Activated T-helper 2 cell treated with anti-CD3 and anti-CD28 coated beads, Interferon-gamma antibody, Interleukin-2, Interleukin-4, amounts not matched to agents 10 μg/mL and 5 μg/mL and 100 μg/mL, durations not matched to agents 14 hours and 24 hours and 36 hours (primary cell): ENCODE measurements at regions not wholly inside any gene's neighbourhood (a gene's known extent, or its start where the extent isn't known, plus 50 kb on each side); places are given as distances from the start of the nearest gene placed in this dataset.
A peak's percentile ranks its signal among the peaks of the same experiment; 100 is the strongest.

Experiments
- DNase-seq: peaks from one replicate; pipeline ENCODE4 v3.0.0; 2021; ENCODE audit warnings: low spot score
- H3K27ac Mint-ChIP-seq: one replicate; pipeline ENCODE4 v1.8.0; 2021; ENCODE audit warnings: mixed read lengths
- H3K27me3 Mint-ChIP-seq: one replicate; pipeline ENCODE4 v1.8.0; 2021; ENCODE audit warnings: low read depth, mixed read lengths
- H3K36me3 Mint-ChIP-seq: one replicate; pipeline ENCODE4 v1.8.0; 2021; ENCODE audit warnings: low read depth, mixed read lengths
- H3K4me1 Mint-ChIP-seq: one replicate; pipeline ENCODE4 v1.8.0; 2021; ENCODE audit warnings: low read depth, mixed read lengths
- H3K4me3 Mint-ChIP-seq: one replicate; pipeline ENCODE4 v1.8.0; 2021; ENCODE audit warnings: low read depth, mild to moderate bottlenecking, moderate library complexity, mixed read lengths
- H3K9me3 Mint-ChIP-seq: one replicate; pipeline ENCODE4 v1.8.0; 2021; ENCODE audit warnings: mixed read lengths
- intact Hi-C: fragments of 100-400 bp; cut with micrococcal nuclease; formaldehyde crosslinking; loops from one replicate; pipeline ENCODE4 v1.15.1; 2023

GRCh38 chrX:39196192-39197102, 395.2 kb downstream of the MID1IP1 start:
- Mint-ChIP-seq H3K36me3 (peaks cover 9% of the 10 kb centered on the region), H3K4me1 (peaks cover 69% of the 10 kb centered on the region), H3K27ac (peak overlapping the region; percentile 92), H3K9me3 (peaks cover 9% of the 10 kb centered on the region), H3K27me3 (no peaks in the 10 kb centered on the region), H3K4me3 (peak overlapping the region; percentile 44)
- intact Hi-C loops: loop anchor here (1.0 kb wide), 1 partner anchor 33 kb away; no protein-coding TSS in a partner anchor
- DNase-seq: peak; percentile 60

GRCh38 chrX:39199429-39199828, 398.2 kb downstream of the MID1IP1 start:
- intact Hi-C loops: no loop called here
- no peak for DNase-seq
- peaks cover 13% of the 10 kb centered on the region for H3K36me3 Mint-ChIP-seq
- H3K27me3 Mint-ChIP-seq: no peaks in the 10 kb centered on the region
- peak overlapping the region; percentile 1 for H3K4me3 Mint-ChIP-seq
- H3K27ac Mint-ChIP-seq: peak overlapping the region; percentile 90
- peaks cover 9% of the 10 kb centered on the region for H3K9me3 Mint-ChIP-seq
- H3K4me1 Mint-ChIP-seq: peaks cover 86% of the 10 kb centered on the region

DNA sequence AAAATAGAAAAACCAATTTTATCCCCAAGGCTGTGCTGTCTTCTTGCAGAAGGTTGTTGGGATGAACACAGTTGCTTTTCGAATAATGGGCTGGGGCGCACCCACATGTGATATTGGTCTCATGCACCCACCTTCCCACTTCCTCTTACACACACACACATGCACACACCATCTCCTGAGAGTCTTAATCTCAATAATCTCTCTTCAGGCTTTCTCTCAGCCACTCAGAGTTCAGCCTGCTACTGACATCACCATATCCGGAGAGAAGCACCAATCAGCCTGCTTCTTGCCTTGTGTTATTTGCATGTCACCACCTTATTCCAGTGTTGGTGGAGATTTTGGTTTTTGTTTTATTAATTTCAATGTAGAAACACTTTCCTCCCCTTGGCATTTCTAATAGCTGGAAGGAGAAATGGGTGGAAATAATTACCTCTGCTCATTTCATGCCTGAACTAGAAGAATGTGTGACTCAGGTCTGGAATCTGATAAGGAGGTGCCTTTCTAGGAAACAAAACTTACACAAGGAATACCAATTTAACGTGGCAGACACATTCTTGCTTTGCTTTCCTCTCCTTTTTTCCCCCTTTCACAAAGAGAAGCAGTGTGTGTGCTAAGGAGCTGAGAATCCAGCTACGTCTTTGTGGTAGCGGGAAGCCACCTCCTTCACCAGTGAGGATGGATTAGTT, 400.2 kb downstream of the MID1IP1 start:
- peak overlapping the region; percentile 69 for H3K4me3 Mint-ChIP-seq
- H3K9me3 Mint-ChIP-seq: peaks cover 9% of the 10 kb centered on the region
- H3K27ac Mint-ChIP-seq: peak overlapping the region; percentile 97
- H3K4me1 Mint-ChIP-seq: peaks cover 89% of the 10 kb centered on the region
- peaks cover 13% of the 10 kb centered on the region for H3K36me3 Mint-ChIP-seq
- DNase-seq: peak; percentile 32
- H3K27me3 Mint-ChIP-seq: no peaks in the 10 kb centered on the region
- intact Hi-C loops: loop anchor here (1.0 to 10.0 kb wide), 5 partner anchors 27 to 397 kb away; partner anchors contain the start of gene MID1IP1

- Mint-ChIP-seq H3K27me3 (no peaks in the 10 kb centered on the region), H3K27ac (peak overlapping the region; percentile 97), H3K4me3 (no peak overlapping the region), H3K4me1 (peaks cover 83% of the 10 kb centered on the region), H3K9me3 (peaks cover 9% of the 10 kb centered on the region), H3K36me3 (peaks cover 13% of the 10 kb centered on the region)
- no peak for DNase-seq
- intact Hi-C loops: loop anchor here (10.0 kb wide), 1 partner anchor 398 kb away; the partner anchor contains the start of gene MID1IP1
Observed at GRCh38 chrX:39202641-39203040, 401.4 kb downstream of the MID1IP1 start.

DNA sequence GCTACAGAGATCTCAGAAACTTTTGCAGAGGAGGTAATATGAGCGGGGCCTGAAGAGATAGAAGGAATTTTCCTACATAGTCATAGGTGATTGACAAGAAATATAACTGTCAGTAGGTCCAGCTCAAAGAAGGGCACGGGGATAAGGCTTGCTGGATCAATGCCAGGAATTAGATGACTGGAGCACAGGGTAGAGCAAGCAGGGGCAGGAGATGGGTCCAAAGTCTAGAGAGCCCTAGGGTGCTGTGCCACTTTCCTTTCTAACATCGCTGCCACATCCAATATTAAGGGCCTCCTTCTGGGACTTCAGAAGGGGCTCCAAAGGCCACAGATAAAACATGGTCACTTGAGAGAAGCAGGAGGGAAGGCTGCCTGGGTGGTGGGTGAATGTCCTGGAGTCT, 402.2 kb downstream of the MID1IP1 start:
- Mint-ChIP-seq H3K36me3 (peaks cover 13% of the 10 kb centered on the region), H3K9me3 (peaks cover 6% of the 10 kb centered on the region), H3K27ac (peak overlapping the region; percentile 55), H3K4me1 (peaks cover 76% of the 10 kb centered on the region), H3K27me3 (no peaks in the 10 kb centered on the region), H3K4me3 (no peak overlapping the region)
- DNase-seq: no peak
- intact Hi-C loops: loop anchor here (10.0 kb wide), 1 partner anchor 399 kb away; the partner anchor contains the start of gene MID1IP1

GRCh38 chrX:39204353-39204752, 403.1 kb downstream of the MID1IP1 start:
- H3K4me3 Mint-ChIP-seq: peak overlapping the region; percentile 5
- peaks cover 6% of the 10 kb centered on the region for H3K9me3 Mint-ChIP-seq
- intact Hi-C loops: loop anchor here (2.0 to 10.0 kb wide), 2 partner anchors 48 to 400 kb away; partner anchors contain the start of gene MID1IP1
- peak overlapping the region; percentile 80 for H3K27ac Mint-ChIP-seq
- H3K4me1 Mint-ChIP-seq: peaks cover 72% of the 10 kb centered on the region
- peaks cover 10% of the 10 kb centered on the region for H3K36me3 Mint-ChIP-seq
- no peaks in the 10 kb centered on the region for H3K27me3 Mint-ChIP-seq
- no peak for DNase-seq

GRCh38 chrX:39204945-39205344, 403.7 kb downstream of the MID1IP1 start:
- no peak overlapping the region for H3K4me3 Mint-ChIP-seq
- no peak for DNase-seq
- H3K9me3 Mint-ChIP-seq: peaks cover under 1% of the 10 kb centered on the region
- H3K4me1 Mint-ChIP-seq: peaks cover 68% of the 10 kb centered on the region
- H3K27me3 Mint-ChIP-seq: no peaks in the 10 kb centered on the region
- H3K36me3 Mint-ChIP-seq: peaks cover 11% of the 10 kb centered on the region
- peak overlapping the region; percentile 80 for H3K27ac Mint-ChIP-seq
- intact Hi-C loops: loop anchor here (1.0 to 10.0 kb wide), 5 partner anchors 48 to 400 kb away; partner anchors contain the start of gene MID1IP1

GRCh38 chrX:39205467-39205866, 404.2 kb downstream of the MID1IP1 start:
- Mint-ChIP-seq H3K4me3 (no peak overlapping the region), H3K27me3 (no peaks in the 10 kb centered on the region), H3K36me3 (peaks cover 15% of the 10 kb centered on the region), H3K27ac (peak overlapping the region; percentile 80), H3K4me1 (peaks cover 62% of the 10 kb centered on the region), H3K9me3 (no peaks in the 10 kb centered on the region)
- DNase-seq: no peak
- intact Hi-C loops: loop anchor here (1.0 to 10.0 kb wide), 5 partner anchors 47 to 401 kb away; partner anchors contain the start of gene MID1IP1

GRCh38 chrX:39206399-39207145, 405.3 kb downstream of the MID1IP1 start:
- H3K4me3 Mint-ChIP-seq: no peak overlapping the region
- DNase-seq: no peak
- H3K9me3 Mint-ChIP-seq: no peaks in the 10 kb centered on the region
- H3K4me1 Mint-ChIP-seq: peaks cover 51% of the 10 kb centered on the region
- intact Hi-C loops: loop anchor here (10.0 kb wide), 1 partner anchor 402 kb away; the partner anchor contains the start of gene MID1IP1
- H3K27me3 Mint-ChIP-seq: no peaks in the 10 kb centered on the region
- no peak overlapping the region for H3K27ac Mint-ChIP-seq
- peaks cover 15% of the 10 kb centered on the region for H3K36me3 Mint-ChIP-seq

- Mint-ChIP-seq H3K27me3 (no peaks in the 10 kb centered on the region), H3K27ac (no peak overlapping the region), H3K4me1 (peaks cover 10% of the 10 kb centered on the region), H3K9me3 (no peaks in the 10 kb centered on the region), H3K36me3 (peaks cover 8% of the 10 kb centered on the region), H3K4me3 (no peak overlapping the region)
- intact Hi-C loops: no loop called here
- no peak for DNase-seq
Observed at GRCh38 chrX:39211501-39211900, 410.2 kb downstream of the MID1IP1 start.

GRCh38 chrX:39212456-39212855, 411.2 kb downstream of the MID1IP1 start:
- H3K36me3 Mint-ChIP-seq: peaks cover 8% of the 10 kb centered on the region
- no peaks in the 10 kb centered on the region for H3K9me3 Mint-ChIP-seq
- no peaks in the 10 kb centered on the region for H3K27me3 Mint-ChIP-seq
- peaks cover 5% of the 10 kb centered on the region for H3K4me1 Mint-ChIP-seq
- H3K27ac Mint-ChIP-seq: peak overlapping the region; percentile 17
- intact Hi-C loops: no loop called here
- no peak overlapping the region for H3K4me3 Mint-ChIP-seq
- DNase-seq: no peak
